GM12865 (cell line): ENCODE measurements at regions not wholly inside any gene's neighbourhood (a gene's known extent, or its start where the extent isn't known, plus 50 kb on each side); places are given as distances from the start of the nearest gene placed in this dataset.
"Not testable (repeated sequence)": the region's sequence is repeated elsewhere in the genome, so short reads cannot be mapped to it uniquely, and the experiment has no call there.

Source experiments
- DNase-seq: peaks from one replicate; pipeline ENCODE4 v3.0.0; 2010; ENCODE audit warnings: low read depth
- H3K4me3 ChIP-seq: 2 replicates; pipeline ENCODE4 v1.5.1; 2011; ENCODE audit warnings: mild to moderate bottlenecking, low read depth, low read length, control low read depth
- TF ChIP-seq, protein P1 (sequence below): IDR thresholded peaks from 2 replicates; pipeline ENCODE4 v1.5.1; 2011; ENCODE audit warnings: low read length, control low read depth, low read depth, inconsistent platforms; ENCODE audit not compliant: insufficient read depth; ENCODE audit errors: missing control alignments

DNA sequence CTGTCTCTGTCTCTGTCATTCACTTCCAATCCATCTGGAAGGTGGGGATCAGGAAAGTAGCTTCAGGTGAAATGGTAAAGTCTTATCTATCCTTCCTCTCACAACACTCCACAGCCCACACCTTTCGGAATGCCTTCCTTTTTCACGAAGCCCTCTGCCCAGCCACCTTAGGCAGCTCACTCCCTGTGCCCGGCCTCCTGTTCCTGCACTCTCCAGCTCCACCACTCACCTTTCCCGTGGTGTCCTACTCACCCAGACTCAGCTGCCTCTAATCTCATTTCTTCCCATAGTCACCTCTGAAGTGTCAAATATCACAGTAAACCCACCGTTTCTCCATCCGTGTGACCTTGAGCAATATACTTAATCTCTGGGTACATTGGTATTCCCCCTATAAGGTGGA, 100.9 kb upstream of the C7orf33 start:
- TF ChIP-seq, protein P1, sequence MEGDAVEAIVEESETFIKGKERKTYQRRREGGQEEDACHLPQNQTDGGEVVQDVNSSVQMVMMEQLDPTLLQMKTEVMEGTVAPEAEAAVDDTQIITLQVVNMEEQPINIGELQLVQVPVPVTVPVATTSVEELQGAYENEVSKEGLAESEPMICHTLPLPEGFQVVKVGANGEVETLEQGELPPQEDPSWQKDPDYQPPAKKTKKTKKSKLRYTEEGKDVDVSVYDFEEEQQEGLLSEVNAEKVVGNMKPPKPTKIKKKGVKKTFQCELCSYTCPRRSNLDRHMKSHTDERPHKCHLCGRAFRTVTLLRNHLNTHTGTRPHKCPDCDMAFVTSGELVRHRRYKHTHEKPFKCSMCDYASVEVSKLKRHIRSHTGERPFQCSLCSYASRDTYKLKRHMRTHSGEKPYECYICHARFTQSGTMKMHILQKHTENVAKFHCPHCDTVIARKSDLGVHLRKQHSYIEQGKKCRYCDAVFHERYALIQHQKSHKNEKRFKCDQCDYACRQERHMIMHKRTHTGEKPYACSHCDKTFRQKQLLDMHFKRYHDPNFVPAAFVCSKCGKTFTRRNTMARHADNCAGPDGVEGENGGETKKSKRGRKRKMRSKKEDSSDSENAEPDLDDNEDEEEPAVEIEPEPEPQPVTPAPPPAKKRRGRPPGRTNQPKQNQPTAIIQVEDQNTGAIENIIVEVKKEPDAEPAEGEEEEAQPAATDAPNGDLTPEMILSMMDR, result no peak
- no peak for DNase-seq
- no peak overlapping the region for H3K4me3 ChIP-seq

DNA sequence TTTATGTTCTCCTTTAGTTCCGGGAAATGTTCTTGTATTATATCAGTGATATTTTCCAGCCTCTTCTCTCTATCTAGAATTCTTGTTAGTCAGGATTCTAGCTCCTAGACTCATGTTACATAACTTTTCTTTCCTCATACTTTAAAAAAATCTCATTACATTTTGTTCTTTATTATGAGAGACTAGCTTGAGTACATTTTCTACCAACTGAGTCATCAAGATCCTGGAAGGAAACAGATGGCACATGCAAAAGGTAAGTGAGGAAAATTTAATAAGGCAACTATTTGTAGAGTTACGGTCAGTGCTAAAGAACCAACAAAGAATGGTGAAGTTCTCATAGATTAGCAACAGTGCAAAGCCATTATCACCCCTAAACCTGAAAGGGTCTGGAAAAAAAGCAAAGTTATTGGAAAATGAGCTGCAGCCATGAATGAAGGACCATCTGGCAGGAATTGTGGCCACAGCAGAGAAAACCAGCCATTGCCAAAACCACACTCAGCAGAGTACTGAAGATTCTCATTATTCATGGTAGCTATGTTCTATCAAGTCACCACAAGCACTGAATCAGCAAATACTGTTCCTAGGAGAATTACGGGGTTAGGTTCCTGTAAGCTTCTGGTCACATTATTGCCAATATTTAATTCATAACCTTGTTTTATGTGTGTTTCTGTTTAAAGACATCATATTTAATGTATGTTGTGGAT, 98.3 kb upstream of the C7orf33 start:
- H3K4me3 ChIP-seq, result no peak overlapping the region
- TF ChIP-seq, protein P1, result no peak
- no peak for DNase-seq

DNA sequence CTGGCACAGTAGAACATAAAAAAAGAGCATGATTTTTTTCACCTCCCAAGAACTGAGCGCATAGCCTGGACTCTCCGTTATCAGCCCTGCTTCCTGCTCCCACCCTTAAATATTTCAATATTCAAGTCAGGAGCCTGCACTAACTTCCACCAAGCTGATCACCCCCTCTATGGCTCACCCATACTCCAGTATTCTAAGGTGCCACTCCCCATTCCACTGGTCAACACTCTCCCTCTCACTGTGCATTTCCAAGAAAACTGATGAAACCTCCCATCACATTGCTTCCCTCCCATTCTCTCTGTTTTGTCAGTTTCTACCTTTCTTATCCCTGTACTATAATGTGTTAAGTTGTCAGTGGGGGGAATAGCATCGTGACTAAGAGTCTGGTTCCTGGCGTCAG, 95.0 kb upstream of the C7orf33 start:
- TF ChIP-seq, protein P1, result no peak
- no peak for DNase-seq
- H3K4me3 ChIP-seq, result no peak overlapping the region

DNA sequence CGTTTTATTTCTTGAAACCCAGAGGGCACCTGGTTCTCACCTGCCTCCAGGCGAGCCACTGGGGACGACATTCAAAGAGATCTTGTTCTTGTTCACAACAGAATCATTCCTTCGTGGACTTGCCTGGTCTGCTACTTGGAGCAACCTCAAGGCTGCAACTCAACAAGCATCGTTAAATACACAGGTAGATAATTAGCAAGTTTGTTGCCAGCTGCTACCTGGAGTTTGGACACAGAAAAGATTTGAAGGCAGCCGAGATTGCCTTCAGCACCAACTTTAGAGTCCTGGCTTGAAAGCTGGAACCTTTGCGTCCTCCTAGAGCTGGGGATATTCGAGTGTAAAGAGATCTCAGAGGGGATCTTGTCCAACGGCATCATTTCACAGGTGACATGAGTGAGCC, 89.6 kb upstream of the C7orf33 start:
- no peak for DNase-seq
- no peak overlapping the region for H3K4me3 ChIP-seq
- TF ChIP-seq, protein P1, result no peak

DNA sequence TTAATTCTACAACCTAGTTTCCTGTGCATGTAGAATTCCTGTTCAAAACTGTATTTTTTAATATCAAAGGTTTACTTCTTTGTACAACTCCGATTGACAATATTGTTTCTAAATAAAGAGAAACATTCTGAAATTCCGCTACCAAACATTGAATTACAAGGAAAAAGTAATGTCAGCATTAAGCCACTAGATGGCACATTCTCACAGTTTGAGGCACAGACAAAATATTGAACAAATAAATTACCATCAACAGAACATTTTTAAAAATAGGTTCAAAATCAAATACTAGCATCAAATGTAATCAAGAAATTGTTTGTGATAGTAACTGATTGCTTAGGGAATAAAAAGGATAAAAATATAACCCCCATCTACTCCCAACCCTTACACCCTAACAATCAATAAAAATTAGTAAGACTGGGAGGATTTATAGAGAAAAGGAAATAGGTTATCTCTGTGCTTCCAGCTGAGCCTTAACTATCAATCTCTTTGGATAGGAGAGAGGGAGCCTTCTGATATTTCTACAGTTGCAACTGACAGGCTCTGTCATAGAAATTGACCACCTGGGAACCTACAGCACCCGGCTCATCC, 86.6 kb upstream of the C7orf33 start:
- TF ChIP-seq, protein P1, result peak; percentile 49
- peak; percentile 56 for DNase-seq
- H3K4me3 ChIP-seq, result no peak overlapping the region

DNA sequence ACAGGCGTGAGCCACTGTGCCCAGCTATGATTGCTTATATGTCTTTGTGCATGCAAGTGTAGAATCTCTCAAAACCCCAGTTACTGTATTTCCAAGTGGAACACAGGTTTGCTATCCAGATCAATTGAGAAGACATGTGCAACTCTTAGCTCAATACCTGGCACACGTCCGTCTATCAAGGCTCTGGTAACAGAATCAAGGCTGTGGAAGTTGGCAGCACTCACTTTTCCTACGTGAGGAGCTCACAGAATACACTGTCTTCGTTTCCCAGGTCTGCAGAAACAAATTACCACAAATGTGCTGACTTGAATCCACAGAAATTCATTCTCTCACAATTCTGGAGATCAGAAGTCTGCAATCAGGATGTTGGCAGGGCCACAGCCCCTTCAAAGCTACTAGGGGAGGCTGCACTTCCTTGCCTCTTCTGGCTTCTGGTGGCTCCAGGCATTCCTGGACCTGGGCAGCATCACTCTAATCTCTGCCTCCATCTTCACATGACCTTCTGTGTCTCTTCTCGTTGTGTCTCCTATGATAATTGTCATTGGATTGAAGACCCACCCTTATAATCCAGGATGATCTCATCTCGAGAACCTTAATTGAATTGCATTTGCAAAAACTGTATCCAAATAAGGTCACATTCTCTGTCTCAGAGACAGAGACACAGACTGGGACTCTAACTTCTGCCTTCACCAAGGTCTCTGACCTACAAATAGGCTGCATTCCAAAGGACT, 84.8 kb upstream of the C7orf33 start:
- TF ChIP-seq, protein P1, result no peak
- DNase-seq, result no peak
- no peak overlapping the region for H3K4me3 ChIP-seq

DNA sequence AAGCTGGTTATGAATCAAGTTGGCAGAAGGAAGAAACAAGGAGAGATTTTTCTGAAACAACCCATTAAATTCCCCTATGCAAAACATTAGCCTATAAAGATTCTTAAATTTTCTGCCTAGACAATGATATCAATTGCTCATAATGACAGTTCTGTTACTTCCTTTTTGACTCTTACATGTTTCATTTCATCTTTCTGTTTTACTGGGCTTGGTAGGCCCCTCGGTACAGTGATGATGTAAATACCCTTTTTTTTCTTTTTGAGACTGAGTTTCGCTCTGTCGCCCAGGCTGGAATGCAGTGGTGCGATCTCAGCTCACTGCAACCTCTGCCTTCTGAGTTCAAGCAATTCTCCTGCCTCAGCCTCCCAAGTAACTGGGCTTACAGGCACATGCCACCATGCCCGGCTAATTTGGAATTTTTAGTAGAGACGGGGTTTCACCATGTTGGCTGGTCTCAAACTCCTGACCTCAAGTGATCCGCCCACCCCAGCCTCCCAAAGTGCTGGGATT, 83.4 kb upstream of the C7orf33 start:
- not testable (repeated sequence) for H3K4me3 ChIP-seq
- DNase-seq, result peak; percentile 86
